ENCODE measurements at regions not wholly inside any gene's neighbourhood (a gene's known extent, or its start where the extent isn't known, plus 50 kb on each side); places are given as distances from the start of the nearest gene placed in this dataset.

DNA sequence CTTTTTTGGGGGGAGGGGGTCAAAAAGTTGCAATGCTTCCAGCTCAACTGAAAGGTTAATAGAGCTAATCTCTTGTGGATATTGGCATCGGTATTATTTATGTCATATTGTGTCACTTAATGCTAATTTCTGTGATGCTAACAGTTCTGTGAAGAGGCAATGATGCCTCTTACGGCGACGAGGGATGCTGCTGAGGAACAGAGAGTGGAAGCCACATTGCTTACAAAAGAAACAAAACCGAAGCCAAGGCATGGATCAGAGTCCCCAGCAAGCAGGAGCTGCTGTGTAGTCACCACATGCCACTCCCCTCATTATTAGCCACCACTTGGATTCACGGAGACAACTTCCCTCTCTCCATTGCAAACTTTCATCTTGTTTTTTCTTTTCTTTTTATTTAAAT, 536.5 kb upstream of the MGMT start:
- no peak for DNase-seq (ENCODE audit: low spot score)

DNA sequence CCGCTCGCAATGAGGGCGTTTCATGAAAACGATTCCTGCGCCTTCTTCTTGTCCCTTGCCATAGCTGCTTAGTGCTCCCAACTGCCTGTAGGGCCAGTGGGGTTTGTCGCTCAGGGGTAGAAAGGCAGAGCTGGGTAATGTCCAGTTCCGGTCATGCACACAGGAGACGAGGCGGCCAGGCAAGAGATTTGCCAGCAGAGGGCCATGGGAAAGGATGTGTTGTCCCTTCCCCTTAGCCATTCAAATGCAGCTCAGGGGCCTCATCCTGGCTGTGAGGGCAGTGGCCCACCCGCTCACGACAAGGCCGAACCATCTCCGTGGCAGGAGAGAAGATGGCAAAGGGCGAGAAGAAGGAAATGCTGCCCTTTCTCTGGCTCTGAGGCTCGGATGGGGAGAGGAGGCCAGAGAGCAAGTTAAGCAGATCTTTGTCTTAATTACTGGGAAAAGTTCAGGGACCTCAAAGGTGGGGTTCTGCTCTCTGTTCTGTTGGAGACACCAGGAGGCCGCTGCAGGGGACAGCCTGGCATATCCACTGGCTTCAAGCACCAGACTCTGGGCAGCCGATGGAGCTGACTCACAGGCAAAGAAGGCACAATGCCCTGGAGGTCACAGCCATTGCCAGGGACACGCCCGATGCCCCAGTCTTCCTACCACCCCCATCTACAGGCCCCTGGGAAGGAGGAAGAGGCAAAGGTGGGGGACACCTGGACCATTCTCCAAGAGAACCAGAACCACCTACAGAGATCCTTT, 534.8 kb upstream of the MGMT start:
- no peak for DNase-seq (ENCODE audit: low spot score)

DNA sequence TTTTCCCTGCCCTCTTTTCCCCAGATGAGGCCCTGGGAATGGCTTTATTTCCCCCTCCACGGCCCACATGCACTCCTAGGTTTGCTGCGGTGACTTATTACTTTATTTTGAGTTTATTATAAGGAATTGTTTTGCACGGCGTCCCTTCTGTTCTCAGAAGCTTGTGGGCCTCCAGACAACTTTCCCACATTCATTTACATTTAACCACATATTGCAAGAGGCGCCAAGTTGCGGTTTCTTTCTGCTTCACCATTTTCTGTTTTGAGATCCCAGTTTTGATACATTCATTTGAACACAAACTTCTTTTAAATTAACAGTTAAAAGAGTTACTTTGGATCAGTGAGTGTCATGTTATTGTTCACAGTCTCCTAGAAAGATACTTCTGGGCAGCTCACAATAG, 532.5 kb upstream of the MGMT start:
- no peak for DNase-seq (ENCODE audit: low spot score)

DNA sequence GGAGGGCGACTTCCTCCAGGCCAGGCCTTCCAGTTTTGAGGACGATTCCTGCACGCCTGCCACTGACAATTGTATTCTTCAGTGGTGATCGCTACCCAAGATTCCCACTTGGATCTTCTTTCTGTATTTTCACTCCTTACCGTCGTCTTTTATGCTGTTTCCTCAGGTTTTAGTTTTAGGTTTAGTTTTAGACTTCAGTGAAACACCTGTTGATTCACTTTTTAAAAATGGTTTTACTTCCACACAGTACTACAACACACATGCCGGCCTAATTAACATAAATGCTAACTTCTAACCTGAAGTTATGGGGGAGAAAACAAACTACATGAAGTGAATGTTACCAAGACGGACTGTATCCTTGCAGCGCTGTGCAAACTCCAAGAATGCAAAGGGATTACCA, 530.6 kb upstream of the MGMT start:
- no peak for DNase-seq (ENCODE audit: low spot score)

DNA sequence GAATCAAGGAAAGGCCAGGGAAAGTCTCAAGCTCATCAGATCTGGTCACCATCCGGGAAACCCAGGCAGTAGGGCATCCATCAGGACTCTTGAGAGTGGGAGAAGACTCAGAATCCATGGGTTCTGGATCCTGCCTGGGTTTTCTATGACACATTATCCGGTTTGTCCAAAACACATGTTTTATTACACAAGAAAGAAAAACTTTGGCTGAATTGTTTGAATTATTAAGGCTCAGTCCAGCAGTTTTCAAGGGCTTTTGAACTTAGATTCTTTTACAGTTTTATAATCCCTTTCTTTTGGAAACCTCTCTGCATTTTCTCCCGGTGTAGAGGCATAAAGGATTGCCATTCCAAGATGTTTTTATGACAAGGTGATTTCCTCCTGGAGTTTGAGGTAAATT, 528.5 kb upstream of the MGMT start:
- no peak for DNase-seq (ENCODE audit: low spot score)

DNA sequence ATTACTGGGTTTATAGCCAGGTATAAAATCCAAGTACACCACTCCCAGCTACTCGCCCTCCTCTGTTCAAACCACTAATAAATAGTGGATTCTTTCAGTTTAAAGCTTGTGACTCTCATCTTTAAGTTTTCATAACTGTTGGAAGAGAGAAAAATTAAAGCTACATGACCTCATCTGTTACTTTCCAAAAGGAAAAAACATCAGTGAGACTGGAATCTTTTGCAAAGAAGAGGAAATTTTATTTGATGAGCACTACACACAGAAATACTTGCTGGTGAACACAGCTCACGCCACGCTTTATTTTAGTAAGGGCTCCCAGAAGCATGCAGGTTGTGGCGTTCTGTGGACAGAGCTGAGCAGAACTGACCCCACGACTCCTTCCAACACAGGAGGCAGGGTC, 527.0 kb upstream of the MGMT start:
- no peak for DNase-seq (ENCODE audit: low spot score)

DNA sequence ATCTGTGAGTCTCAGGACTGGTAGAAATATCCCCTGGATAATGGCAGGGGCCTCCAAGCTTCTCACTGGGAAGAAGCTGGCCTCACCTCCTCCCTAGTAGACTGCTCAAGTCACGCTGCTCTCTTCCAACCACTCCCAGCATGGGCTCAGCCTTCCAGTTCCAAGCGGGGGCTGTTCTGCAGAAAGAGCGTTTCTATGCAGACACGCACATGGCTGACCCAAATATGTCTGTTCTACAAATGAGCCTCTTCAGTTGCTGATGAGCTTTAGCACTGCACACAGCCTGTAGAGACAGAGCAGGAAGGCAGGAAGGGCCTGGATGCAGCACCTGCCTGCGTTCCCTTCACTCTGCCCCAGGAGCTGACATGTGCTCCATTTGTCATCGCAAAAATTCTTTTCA, 523.9 kb upstream of the MGMT start:
- DNase-seq (ENCODE audit: low spot score): no peak

DNA sequence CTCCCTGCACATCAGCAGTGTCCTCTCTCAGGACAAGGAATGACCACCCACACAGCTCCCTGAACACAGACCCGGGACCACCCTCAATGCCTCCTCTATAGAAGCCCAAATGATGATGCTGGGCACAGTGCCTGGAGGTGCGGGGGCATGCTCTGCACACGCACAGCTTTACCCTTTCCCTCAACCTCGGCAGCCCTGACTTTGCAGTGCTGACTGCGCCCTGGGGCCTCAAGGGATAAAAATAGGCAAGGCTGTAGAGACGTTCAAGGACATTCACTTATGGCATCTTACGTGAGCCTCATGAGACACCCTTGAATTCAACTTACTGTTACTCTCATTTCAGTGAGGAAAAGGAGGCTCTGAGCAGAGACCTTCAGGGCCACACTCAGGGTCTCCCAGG, 521.6 kb upstream of the MGMT start:
- DNase-seq (ENCODE audit: low spot score): no peak

DNA sequence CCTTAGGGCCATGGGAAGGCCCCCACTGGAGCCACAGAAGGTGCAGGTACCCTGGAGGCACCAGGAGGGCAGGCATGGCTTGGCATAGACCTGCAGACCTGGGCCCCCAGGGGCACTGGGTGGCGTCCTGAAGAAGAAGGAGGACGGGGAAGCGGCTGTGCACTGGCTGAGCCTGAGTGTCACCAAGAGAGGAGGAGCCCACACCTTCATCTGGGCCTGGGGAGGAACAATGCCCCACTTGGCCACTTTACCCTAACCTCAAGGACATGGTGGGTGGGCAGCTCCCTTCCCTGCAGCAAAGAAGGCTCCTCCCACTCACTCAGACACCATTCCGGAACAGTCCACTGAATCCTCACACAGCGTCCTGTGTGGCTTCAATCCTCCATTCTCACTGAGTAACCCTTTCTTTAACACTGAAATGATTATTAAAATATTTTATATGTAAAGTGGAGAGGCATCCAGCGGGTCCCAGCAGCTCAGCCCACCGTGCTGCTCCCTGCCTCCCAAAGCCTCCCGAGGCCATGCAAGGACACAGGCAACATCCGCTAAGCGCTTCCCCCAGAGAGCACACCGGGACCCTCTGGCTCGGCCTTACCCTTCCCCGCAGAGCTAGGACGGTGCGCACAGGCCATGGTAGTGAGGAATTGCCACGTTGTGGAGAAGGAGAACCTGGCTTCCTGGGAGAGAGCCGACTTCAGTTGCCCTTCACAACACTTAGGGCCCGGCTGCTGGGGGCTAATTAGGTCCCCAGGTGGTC, 516.7 kb upstream of the MGMT start:
- no peak for DNase-seq (ENCODE audit: low spot score)

DNA sequence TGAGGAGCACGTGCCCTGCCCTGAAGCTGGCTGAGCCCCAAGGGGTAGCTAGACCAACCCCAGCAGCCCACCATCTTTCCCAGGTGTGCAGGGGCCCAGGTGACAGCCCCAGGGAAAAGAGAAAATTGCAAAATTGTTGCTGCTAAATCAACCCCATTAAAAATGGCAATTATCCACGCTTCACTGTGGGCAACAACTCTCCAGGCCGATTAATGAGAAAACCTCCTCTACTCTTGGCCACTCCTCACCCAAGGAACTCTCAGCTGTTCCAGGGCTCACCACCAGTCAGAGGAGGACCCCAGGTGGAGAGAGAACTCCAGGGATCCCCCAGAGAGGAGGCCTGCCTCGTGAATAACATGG, 516.1 kb upstream of the MGMT start:
- no peak for DNase-seq (ENCODE audit: low spot score)

DNA sequence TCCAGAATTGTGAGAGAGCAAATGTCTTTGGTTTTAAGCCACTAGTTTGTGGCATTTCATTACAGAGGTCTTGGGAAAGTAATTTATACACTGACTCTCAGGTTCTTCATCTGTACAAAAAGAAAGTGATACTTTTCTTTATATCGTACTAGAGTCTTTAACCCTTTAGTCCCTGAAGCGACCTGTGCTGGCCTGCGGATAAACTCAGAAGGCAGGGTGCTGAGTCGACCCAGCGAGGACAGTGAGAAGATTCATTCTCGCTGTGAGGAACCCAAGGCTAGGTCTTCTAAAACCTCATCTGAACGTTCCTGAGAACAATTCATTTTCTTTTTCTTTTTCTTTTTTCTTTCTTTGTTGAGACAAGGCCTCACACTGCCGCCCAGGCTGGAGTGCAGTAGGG, 514.2 kb upstream of the MGMT start:
- DNase-seq (ENCODE audit: low spot score): no peak

DNA sequence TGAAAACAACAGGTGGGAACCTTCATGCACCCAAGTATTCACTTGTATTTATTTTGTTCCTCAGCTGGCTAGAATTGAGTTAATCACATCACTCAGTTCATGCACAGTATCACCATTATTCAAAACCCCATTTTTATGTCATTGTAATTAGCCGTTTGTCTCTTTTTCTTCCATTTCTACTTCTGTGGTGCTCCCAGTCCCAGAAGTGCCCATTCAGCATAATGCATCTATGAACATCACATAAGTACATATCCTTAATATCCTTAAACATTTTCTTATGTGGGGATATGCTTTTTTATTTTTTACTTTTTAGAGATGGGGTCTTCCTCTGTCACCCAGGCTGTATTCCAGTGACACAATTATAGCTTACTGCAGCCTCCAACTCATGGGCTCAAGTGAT, 510.9 kb upstream of the MGMT start:
- DNase-seq (ENCODE audit: low spot score): no peak

DNA sequence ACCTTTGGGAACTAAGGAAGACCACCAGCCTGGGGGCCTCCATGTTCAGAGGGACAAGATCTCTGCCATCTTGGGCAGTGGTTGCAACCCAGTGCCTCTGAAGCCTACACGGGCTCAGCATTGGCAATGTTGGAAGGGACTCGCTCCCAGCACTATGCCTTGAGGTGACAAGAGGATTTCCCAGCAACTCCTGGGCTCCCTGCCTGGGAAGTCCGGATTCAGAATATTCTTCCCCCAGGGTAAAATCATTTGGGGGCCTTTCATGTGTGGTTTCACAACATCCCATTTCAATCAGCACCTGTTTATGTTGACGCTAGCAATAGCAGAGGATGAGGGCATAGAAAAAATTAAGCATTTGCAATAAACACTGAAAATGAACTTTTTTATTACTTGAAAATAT, 509.8 kb upstream of the MGMT start:
- no peak for DNase-seq (ENCODE audit: low spot score)

DNA sequence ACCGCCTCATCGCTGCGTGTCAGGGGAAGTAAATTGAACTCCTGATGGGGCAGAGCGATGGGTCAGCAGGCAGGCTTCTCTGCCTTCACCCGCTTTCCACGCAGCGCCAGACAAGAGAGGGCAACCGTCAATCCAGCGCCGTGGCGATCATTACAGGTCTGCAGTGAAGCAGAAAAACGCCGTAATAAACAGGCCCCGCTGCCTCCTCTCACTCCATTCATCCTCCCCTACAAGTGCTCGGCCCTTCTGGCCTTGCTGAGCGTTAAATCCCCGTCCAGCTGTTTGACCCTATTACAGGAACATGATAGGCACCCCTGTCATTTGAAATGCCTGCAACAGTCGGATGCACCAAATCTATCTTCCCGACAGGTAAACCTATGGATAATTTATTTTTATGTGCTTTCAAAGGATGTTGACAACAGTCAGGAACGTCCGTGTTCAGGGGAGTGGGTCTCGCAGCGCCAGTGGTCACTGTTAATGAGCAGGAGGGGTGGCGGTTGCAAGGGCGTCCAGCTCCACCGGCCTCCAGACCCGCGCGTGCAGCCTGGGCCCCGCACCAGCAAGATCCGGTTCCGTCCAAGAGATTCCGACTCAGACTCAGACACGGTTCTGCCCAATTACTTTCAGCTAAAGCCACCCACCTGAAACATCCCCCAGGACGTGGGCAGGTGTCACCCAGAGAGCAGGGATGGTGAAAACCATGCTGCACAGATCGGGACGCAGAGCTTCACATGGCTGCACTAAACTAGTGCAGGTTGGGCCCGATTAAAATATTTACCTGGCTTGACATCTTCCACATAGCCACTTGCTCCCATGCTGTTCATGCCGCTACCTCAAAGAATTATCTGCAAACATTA, 508.0 kb upstream of the MGMT start:
- DNase-seq (ENCODE audit: low spot score): no peak

DNA sequence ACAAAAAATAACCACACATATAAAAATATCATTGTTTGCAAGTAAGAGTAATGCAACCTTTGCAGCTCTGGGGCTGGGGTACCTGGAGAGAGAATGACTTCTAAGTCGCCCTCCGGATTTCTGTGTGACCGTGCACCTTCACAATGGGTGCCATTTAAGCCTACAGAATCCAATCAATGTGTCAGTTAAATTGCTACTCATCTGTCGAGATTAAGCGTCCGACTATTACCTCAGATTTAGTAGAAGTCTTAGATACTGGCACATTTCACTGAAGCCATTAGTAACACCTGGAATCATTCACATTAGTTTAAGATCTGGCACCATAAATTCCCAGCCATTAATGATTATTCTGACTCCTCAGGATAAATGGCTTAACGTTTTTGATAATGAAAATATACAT, 507.3 kb upstream of the MGMT start:
- no peak for DNase-seq (ENCODE audit: low spot score)

DNA sequence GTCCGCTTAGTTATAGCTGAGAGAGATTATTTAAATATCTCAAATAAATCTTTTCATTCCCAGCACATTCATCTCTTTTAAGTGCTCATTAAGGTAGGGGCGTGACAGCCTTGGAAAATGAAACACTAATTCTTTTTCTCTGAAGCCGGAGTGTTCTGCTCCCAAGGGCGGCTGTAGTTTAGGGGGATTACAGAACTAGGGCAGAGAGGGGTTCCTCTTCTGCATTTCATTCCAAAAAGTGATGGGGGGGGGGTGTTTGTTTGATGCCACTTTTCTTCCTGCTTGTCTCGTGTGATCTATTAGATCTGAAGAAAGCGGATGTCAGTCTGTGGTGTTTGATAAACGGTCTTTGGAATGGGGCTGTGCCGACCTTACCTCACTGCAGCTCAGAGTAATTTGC, 506.5 kb upstream of the MGMT start:
- DNase-seq (ENCODE audit: low spot score): no peak

DNA sequence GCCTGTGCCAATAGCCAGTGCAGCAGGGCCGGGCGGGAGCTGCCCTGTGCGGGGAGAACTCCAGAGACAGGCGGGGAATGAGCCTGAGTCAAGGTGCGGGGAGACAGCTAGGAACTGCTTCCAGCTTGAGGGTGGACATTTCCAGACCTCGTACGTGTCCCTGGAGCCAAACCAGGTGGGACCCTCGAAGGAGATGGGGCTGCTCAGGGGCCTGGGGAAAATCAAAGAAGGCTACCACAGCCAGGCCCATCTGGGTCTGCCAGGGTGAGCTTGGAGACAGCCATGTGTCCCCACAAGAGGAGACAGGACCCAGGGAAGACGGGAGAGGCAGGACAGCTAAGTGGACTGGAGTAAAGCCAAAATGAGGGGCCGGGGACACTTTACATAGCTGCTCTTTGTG, 504.9 kb upstream of the MGMT start:
- DNase-seq (ENCODE audit: low spot score): no peak

DNA sequence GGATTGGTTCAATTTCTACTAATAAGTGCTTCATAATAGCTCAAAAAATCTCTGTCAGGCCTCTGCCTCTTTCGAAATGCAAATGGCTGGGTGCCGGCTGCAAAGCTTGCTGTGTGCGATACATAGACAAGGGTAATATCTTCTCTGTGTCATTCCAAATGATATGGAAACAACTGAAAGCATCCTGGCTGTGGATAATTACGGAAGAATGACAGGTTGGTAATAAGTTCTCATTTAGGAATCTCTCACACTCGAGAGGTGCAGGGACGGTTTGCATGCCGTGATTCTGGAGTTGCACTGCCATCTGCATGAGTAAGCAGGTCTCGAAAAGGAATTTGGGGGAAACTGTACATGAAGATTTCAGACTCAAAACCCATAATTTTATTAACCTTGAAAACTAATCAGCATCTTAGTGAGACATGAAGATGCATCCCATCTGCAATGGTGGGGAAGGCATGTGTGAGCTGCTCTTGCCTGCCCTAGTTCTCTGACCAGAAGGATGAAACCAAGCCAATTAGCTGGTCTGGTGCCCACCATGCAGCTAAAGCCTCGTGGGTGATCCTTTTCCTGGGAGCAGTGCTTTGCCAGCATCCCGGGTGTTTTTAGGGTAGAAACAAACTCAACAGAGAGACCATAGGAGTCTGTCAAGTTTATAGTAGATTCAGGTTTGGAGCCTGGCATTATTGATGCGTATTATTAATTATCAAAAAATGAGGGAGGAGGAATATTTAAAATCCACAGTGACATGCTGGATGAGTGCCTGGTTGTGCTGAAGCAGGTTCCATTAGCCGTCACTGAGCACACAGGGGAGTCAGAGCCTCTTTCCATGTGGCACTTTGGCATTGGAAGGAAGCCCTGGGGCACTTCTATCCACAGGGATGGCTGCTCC, 503.6 kb upstream of the MGMT start:
- no peak for DNase-seq (ENCODE audit: low spot score)

DNA sequence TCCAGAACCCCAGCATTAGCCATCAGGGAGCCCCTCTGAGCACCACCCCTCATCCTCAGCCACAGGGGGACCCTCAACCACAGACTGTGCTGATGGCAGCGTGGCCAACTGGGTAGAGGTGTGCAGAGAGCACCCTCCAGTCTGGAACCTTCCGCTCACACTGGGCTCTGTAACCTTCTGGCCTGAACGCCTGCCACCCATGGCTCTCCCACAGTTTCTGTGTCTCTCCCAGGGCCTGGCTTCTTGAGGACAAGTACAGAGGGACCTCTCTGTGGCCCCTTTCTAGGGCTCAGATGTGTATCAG, 503.0 kb upstream of the MGMT start:
- no peak for DNase-seq (ENCODE audit: low spot score)

DNA sequence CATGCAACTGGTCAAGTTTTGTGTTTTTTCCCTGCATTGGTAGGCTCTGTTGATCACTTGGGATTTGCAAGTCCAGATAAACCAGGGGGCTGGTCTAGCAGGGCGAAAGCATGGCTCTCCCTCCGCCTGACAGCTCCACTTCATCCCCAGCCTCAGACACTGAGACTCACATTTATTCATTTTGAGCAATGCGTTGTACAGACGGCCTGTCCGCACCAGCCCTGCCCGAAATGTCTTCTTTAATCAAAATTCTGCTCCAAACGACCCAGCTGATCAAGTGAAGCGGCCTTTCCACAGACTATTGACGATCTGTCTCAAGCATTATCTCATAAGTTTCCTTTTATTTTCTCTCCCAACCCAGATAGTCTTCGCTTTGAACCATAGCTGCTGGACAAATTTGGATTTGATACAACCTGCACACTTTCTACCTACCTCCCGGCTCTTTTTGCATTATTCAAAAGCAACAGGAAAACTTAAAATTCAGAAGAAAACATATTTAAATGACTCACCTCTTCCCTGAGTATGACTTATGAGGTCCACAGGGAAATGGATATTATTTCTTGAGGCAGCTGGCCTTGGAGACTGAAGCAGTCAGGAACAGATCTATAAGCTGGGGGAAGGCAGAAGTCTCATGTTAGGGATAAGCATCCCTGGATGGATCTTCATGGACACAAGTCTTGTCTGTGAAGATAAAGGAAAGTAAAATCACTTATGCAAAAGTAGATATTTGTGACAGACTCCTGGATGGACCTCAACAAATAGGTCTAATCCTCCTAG, 498.9 kb upstream of the MGMT start:
- no peak for DNase-seq (ENCODE audit: low spot score)

DNA sequence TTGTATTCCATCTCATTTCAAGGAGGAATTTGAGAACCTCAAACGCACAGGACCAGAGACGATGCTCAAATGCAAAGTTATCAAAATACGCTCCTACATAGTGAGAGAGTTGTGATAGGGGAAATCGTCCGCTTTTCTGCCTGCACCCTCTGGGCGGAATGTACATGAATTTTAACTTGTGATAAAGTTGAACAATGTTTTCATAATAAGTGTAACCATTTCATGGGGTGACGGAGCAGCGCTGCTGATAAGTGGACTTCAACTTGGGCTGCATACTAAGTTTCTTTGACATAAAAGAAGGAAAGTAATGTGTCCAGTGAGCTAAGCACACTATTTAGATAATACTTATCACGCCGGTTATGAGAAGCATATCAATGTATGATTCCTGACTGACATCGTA, 497.5 kb upstream of the MGMT start:
- DNase-seq (ENCODE audit: low spot score): no peak
